Endothelial cell (in vitro differentiated cells): ENCODE measurements at regions not wholly inside any gene's neighbourhood (a gene's known extent, or its start where the extent isn't known, plus 50 kb on each side); places are given as distances from the start of the nearest gene placed in this dataset.
"Not testable (repeated sequence)": the region's sequence is repeated elsewhere in the genome, so short reads cannot be mapped to it uniquely, and the experiment has no call there.

ENCODE experiments used
- DNase-seq: peaks from one replicate; pipeline ENCODE4 v3.0.0; 2021; ENCODE audit warnings: low spot score
- H3K27ac Mint-ChIP-seq: one replicate; pipeline ENCODE4 v1.8.0; 2021; ENCODE audit warnings: mixed read lengths, inconsistent platforms; ENCODE audit not compliant: unreplicated experiment
- H3K27me3 Mint-ChIP-seq: one replicate; pipeline ENCODE4 v1.8.0; 2021; ENCODE audit warnings: mild to moderate bottlenecking, moderate library complexity, mixed read lengths, inconsistent platforms; ENCODE audit not compliant: unreplicated experiment
- H3K36me3 Mint-ChIP-seq: one replicate; pipeline ENCODE4 v1.8.0; 2021; ENCODE audit warnings: mild to moderate bottlenecking, low read depth, mixed read lengths, inconsistent platforms; ENCODE audit not compliant: unreplicated experiment
- H3K4me1 Mint-ChIP-seq: one replicate; pipeline ENCODE4 v1.8.0; 2021; ENCODE audit warnings: mild to moderate bottlenecking, mixed read lengths, inconsistent platforms; ENCODE audit not compliant: unreplicated experiment
- H3K4me3 Mint-ChIP-seq: one replicate; pipeline ENCODE4 v1.8.0; 2021; ENCODE audit warnings: mild to moderate bottlenecking, mixed read lengths, inconsistent platforms; ENCODE audit not compliant: unreplicated experiment
- H3K9me3 Mint-ChIP-seq: one replicate; pipeline ENCODE4 v1.8.0; 2021; ENCODE audit warnings: mixed read lengths, inconsistent platforms; ENCODE audit not compliant: unreplicated experiment
- TF ChIP-seq, protein P1 (sequence below): fragments of 200-600 bp; sonication (generic); IDR thresholded peaks from one replicate; pipeline ENCODE4 v1.5.0; 2021; ENCODE audit warnings: antibody characterized with exemption; ENCODE audit not compliant: unreplicated experiment

DNA sequence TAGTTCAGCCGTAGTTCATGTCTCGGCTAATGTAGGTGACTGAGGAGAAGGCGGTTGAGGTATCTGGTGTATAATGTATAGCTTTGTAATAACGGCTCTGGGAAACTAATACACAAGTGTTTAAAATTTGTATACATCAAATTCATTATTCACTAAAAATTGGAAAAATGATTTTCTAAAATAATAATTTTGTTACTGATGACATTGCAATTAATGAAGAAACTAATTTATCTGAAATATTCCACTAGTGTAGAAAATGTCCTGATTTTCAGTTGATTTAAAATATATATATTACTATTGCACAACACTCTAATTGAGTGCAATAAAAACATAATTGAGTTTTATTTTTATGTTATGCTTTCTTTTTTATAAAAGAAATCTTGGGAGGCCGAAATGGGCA lies 823.0 kb downstream of the TAF11L14 start:
- Mint-ChIP-seq H3K4me3 (no peak overlapping the region), H3K4me1 (no peaks in the 10 kb centered on the region), H3K36me3 (no peaks in the 10 kb centered on the region), H3K27me3 (no peaks in the 10 kb centered on the region), H3K27ac (no peak overlapping the region), H3K9me3 (no peaks in the 10 kb centered on the region)
- DNase-seq = no peak
- TF ChIP-seq, protein P1, sequence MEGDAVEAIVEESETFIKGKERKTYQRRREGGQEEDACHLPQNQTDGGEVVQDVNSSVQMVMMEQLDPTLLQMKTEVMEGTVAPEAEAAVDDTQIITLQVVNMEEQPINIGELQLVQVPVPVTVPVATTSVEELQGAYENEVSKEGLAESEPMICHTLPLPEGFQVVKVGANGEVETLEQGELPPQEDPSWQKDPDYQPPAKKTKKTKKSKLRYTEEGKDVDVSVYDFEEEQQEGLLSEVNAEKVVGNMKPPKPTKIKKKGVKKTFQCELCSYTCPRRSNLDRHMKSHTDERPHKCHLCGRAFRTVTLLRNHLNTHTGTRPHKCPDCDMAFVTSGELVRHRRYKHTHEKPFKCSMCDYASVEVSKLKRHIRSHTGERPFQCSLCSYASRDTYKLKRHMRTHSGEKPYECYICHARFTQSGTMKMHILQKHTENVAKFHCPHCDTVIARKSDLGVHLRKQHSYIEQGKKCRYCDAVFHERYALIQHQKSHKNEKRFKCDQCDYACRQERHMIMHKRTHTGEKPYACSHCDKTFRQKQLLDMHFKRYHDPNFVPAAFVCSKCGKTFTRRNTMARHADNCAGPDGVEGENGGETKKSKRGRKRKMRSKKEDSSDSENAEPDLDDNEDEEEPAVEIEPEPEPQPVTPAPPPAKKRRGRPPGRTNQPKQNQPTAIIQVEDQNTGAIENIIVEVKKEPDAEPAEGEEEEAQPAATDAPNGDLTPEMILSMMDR = no peak

DNA sequence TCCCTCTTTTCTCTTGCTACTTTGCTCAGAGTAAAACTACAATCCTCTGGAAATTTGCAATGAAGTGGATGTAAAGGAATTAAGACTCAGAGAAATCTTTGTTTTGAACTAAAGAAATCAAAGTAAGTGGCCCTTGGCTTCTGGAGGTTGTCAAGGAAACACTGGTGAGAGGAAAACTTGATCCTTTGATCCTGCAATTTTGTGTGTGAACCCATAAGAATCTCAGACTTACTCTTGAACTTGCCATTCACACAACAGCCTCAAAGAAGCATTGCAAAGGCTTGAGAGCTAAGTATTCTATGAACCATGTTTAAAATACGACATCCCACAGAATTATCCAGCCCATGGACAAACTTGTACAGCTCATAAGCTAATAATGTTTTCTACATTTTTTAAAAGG lies 827.5 kb downstream of the TAF11L14 start:
- Mint-ChIP-seq H3K27me3 (peaks cover 1% of the 10 kb centered on the region), H3K4me1 (no peaks in the 10 kb centered on the region), H3K4me3 (no peak overlapping the region), H3K9me3 (no peaks in the 10 kb centered on the region), H3K27ac (no peak overlapping the region), H3K36me3 (no peaks in the 10 kb centered on the region)
- TF ChIP-seq, protein P1 = no peak
- no peak for DNase-seq

DNA sequence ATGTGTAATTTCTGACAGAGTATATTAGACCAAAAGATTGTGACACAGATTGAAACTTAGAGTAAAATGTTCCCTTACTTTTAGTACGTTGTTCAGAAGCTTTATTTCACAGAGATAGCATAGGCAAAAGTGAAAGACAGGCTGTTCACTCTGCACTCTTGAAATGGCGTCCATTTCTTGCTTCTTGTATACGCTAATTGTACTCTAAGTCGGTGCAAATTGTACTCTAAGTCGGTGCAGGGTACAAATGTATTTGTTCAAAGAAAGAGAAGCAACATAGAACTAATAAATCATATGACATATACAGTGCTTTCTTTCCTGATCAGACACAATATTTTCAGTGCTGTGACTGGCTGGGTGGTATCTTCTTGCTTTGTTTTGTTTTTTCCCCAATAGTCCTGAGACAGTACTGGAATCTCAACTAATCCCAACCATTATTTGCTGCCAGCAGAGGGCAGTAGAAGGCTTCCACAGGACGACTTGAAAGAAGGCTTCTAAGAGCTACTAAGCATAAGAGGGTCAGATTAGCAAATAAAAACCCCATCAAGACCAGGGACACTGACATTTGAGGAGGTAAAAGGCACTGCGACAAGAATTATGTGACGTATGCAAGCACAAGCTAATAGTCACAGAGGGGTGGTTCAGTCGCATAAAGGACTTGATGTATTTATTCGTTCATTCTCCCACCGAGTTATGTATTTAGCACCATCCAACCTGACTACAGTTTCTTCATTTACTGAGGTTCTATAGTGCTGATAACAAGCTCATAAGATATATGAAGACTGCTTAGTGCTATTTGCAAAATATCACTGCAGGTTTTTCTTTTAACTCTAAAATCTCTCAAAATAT lies 831.8 kb downstream of the TAF11L14 start:
- no peaks in the 10 kb centered on the region for H3K9me3 Mint-ChIP-seq
- TF ChIP-seq, protein P1 = peak; percentile 73
- DNase-seq = peak; percentile 83
- H3K27ac Mint-ChIP-seq = no peak overlapping the region
- H3K4me1 Mint-ChIP-seq = no peaks in the 10 kb centered on the region
- H3K27me3 Mint-ChIP-seq = peaks cover 1% of the 10 kb centered on the region
- H3K4me3 Mint-ChIP-seq = no peak overlapping the region
- H3K36me3 Mint-ChIP-seq = no peaks in the 10 kb centered on the region

DNA sequence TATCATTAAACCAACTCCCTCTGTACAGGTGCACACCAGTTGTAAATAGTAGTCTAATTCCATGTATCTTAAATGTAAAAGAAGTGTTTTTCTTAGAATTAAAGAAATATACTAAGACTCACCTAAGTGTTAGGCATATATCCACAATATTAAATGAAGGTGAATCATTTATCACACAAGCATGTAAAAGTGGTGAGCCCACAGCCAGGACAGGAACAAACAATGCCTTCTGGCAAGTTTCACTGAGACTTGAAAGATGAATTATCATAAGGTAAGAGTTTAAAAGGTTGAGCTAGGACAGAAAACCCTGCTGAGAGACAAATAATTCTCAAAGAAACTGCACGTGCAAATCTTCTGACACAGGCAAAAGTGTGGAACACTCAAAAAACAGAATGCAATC lies 832.5 kb downstream of the TAF11L14 start:
- Mint-ChIP-seq H3K4me1 (no peaks in the 10 kb centered on the region), H3K27me3 (peaks cover 1% of the 10 kb centered on the region), H3K9me3 (no peaks in the 10 kb centered on the region), H3K27ac (no peak overlapping the region), H3K36me3 (no peaks in the 10 kb centered on the region), H3K4me3 (no peak overlapping the region)
- no peak for DNase-seq
- TF ChIP-seq, protein P1 = no peak

DNA sequence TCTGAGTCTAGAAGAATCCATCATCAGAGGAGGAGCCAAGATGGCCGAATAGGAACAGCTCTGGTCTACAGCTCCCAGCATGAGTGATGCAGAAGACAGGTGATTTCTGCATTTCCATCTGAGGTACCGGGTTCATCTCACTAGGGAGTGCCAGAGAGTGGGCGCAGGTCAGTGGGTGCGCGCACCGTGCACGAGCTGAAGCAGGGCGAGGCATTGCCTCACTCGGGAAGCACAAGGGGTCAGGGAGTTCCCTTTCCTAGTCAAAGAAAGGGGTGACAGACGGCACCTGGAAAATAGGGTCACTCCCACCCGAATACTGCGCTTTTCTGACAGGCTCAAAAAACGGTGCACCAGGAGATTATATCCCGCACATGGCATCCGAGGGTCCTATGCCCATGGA lies 837.5 kb downstream of the TAF11L14 start:
- not testable (repeated sequence) for H3K4me3 Mint-ChIP-seq, H3K9me3 Mint-ChIP-seq, H3K36me3 Mint-ChIP-seq, H3K4me1 Mint-ChIP-seq, DNase-seq, H3K27ac Mint-ChIP-seq, H3K27me3 Mint-ChIP-seq
